Loucy (cell line): ENCODE measurements at regions not wholly inside any gene's neighbourhood (a gene's known extent, or its start where the extent isn't known, plus 50 kb on each side); places are given as distances from the start of the nearest gene placed in this dataset.

Source experiments
- H2AFZ ChIP-seq: fragments of 200-600 bp; sonication (generic); 2 replicates; pipeline ENCODE4 v1.6.0; 2016; ENCODE audit warnings: antibody characterized with exemption, mild to moderate bottlenecking, low read length, moderate library complexity
- H3F3A ChIP-seq: fragments of 200-600 bp; 2 replicates; pipeline ENCODE4 v1.6.0; 2016; ENCODE audit warnings: antibody characterized with exemption, low read depth, mild to moderate bottlenecking
- H3K27me3 ChIP-seq: fragments of 200-600 bp; sonication (generic); 2 replicates; pipeline ENCODE4 v1.6.1; 2014; ENCODE audit warnings: low read length, mild to moderate bottlenecking; ENCODE audit not compliant: insufficient read depth, poor library complexity, severe bottlenecking
- H3K36me3 ChIP-seq: fragments of 200-600 bp; sonication (generic); 2 replicates; pipeline ENCODE4 v1.6.1; 2016; ENCODE audit warnings: low read length; ENCODE audit not compliant: insufficient read depth
- H3K4me1 ChIP-seq: fragments of 200-600 bp; sonication (generic); 2 replicates; pipeline ENCODE4 v1.5.1; 2014; ENCODE audit warnings: low read length, mild to moderate bottlenecking; ENCODE audit not compliant: insufficient read depth, poor library complexity, severe bottlenecking
- H3K4me2 ChIP-seq: fragments of 200-600 bp; sonication (generic); 2 replicates; pipeline ENCODE4 v1.6.0; 2014; ENCODE audit warnings: antibody characterized with exemption, low read length, low read depth, mild to moderate bottlenecking; ENCODE audit not compliant: poor library complexity, severe bottlenecking
- H3K4me3 ChIP-seq: fragments of 200-600 bp; sonication (generic); 2 replicates; pipeline ENCODE4 v1.5.1; 2014; ENCODE audit warnings: low read length, mild to moderate bottlenecking, mixed read lengths; ENCODE audit not compliant: poor library complexity, severe bottlenecking
- H3K79me2 ChIP-seq: fragments of 200-600 bp; sonication (generic); 2 replicates; pipeline ENCODE4 v1.6.1; 2014; ENCODE audit warnings: low read length; ENCODE audit not compliant: insufficient read depth
- H3K9ac ChIP-seq: fragments of 200-600 bp; sonication (generic); 2 replicates; pipeline ENCODE4 v1.6.0; 2014; ENCODE audit warnings: mild to moderate bottlenecking, low read depth, low read length, moderate library complexity; ENCODE audit not compliant: poor library complexity, severe bottlenecking
- H3K9me2 ChIP-seq: fragments of 200-600 bp; sonication (generic); replicated peaks from 2 replicates; pipeline ENCODE4 v1.6.1; 2016; ENCODE audit warnings: low read depth, low read length, mixed read lengths
- H3K9me3 ChIP-seq: fragments of 200-600 bp; sonication (generic); 2 replicates; pipeline ENCODE4 v1.6.1; 2014; ENCODE audit warnings: mild to moderate bottlenecking, antibody characterized with exemption, low read length, low read depth; ENCODE audit not compliant: insufficient read depth
- H4K20me1 ChIP-seq: fragments of 200-600 bp; sonication (generic); 2 replicates; pipeline ENCODE4 v1.6.0; 2014; ENCODE audit warnings: antibody characterized with exemption, low read length, mild to moderate bottlenecking; ENCODE audit not compliant: insufficient read depth, poor library complexity, severe bottlenecking
- EZH2phosphoT487 ChIP-seq: fragments of 200-600 bp; IDR thresholded peaks from 2 replicates; pipeline ENCODE4 v1.6.1; 2018; ENCODE audit warnings: antibody characterized with exemption, mild to moderate bottlenecking, moderate library complexity, borderline replicate concordance
- TF ChIP-seq, protein P1 (sequence below): fragments of 200-600 bp; sonication (generic); conservative IDR thresholded peaks from 2 replicates; pipeline ENCODE4 v1.5.1; 2014; ENCODE audit warnings: mild to moderate bottlenecking, antibody characterized with exemption, low read length

DNA sequence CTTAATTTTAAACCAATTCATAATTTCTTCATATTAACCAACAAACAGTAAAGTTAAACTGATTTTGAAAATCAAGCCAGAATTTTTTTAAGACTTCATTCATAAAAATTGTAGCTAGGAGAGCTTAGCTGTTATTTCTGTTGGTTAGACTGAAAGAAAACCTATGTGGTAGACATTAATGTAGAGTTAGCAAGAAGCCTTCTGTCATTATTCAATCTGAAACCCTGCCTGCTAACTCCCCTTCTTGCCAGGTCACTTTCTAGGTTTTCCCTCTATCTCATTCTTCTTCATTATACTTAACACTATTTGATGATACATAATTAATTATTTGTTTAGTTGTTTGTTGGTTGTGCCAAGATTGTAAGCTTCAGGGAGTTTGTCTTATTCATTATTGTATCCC, 304.3 kb upstream of the MEF2C start:
- no peaks in the 10 kb centered on the region for H3F3A ChIP-seq
- no peaks in the 10 kb centered on the region for H3K27me3 ChIP-seq
- H3K4me2 ChIP-seq, result no peak overlapping the region
- peaks cover 8% of the 10 kb centered on the region for H3K4me1 ChIP-seq
- no peaks in the 10 kb centered on the region for H4K20me1 ChIP-seq
- H2AFZ ChIP-seq, result no peak overlapping the region
- no peaks in the 10 kb centered on the region for H3K9me2 ChIP-seq
- no peak for TF ChIP-seq EZH2phosphoT487
- TF ChIP-seq, protein P1, sequence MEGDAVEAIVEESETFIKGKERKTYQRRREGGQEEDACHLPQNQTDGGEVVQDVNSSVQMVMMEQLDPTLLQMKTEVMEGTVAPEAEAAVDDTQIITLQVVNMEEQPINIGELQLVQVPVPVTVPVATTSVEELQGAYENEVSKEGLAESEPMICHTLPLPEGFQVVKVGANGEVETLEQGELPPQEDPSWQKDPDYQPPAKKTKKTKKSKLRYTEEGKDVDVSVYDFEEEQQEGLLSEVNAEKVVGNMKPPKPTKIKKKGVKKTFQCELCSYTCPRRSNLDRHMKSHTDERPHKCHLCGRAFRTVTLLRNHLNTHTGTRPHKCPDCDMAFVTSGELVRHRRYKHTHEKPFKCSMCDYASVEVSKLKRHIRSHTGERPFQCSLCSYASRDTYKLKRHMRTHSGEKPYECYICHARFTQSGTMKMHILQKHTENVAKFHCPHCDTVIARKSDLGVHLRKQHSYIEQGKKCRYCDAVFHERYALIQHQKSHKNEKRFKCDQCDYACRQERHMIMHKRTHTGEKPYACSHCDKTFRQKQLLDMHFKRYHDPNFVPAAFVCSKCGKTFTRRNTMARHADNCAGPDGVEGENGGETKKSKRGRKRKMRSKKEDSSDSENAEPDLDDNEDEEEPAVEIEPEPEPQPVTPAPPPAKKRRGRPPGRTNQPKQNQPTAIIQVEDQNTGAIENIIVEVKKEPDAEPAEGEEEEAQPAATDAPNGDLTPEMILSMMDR, result no peak
- no peak overlapping the region for H3K4me3 ChIP-seq
- no peak overlapping the region for H3K9ac ChIP-seq
- no peaks in the 10 kb centered on the region for H3K36me3 ChIP-seq
- no peaks in the 10 kb centered on the region for H3K79me2 ChIP-seq
- H3K9me3 ChIP-seq, result no peaks in the 10 kb centered on the region

GRCh38 chr5:89181546-89181945, 298.6 kb upstream of the MEF2C start:
- Histone ChIP-seq H3K9me2 (no peaks in the 10 kb centered on the region), H4K20me1 (no peaks in the 10 kb centered on the region), H3K36me3 (no peaks in the 10 kb centered on the region), H3F3A (no peaks in the 10 kb centered on the region), H3K4me2 (no peak overlapping the region), H3K27me3 (no peaks in the 10 kb centered on the region), H3K4me1 (no peaks in the 10 kb centered on the region), H3K79me2 (no peaks in the 10 kb centered on the region), H2AFZ (no peak overlapping the region), H3K9ac (no peak overlapping the region), H3K4me3 (no peak overlapping the region), H3K9me3 (no peaks in the 10 kb centered on the region)
- TF ChIP-seq EZH2phosphoT487, result no peak
- TF ChIP-seq, protein P1, result no peak

DNA sequence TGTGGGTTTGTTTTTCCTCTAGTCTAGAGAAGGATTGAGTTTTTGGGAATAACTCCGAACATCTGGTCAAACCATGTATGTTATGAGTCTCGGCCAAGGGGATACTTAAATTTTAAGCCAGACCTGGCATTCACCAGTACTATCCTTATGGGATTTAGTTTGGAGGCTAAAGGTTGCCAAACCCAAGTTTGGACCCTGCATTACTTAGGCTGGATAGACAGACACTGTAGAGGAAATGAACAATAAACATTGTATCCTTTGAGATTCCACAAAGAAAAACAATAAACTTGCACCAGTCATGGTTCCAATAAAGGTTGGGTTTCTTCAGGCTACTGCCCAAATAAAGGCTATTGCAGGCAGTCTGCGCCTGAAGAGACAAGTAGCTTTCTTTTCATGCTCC, 296.7 kb upstream of the MEF2C start:
- H3F3A ChIP-seq, result no peaks in the 10 kb centered on the region

More for the DNA sequence above, 296.7 kb upstream of the MEF2C start:
- no peaks in the 10 kb centered on the region for H3K27me3 ChIP-seq
- H3K9ac ChIP-seq, result no peak overlapping the region
- no peak overlapping the region for H3K4me2 ChIP-seq
- no peaks in the 10 kb centered on the region for H3K9me3 ChIP-seq
- H3K4me1 ChIP-seq, result no peaks in the 10 kb centered on the region
- H2AFZ ChIP-seq, result no peak overlapping the region
- H3K79me2 ChIP-seq, result no peaks in the 10 kb centered on the region
- no peak overlapping the region for H3K4me3 ChIP-seq
- no peaks in the 10 kb centered on the region for H4K20me1 ChIP-seq
- no peaks in the 10 kb centered on the region for H3K36me3 ChIP-seq
- H3K9me2 ChIP-seq, result no peaks in the 10 kb centered on the region
- TF ChIP-seq EZH2phosphoT487, result no peak
- TF ChIP-seq, protein P1, result no peak
